ENCODE measurements at regions not wholly inside any gene's neighbourhood (a gene's known extent, or its start where the extent isn't known, plus 50 kb on each side); places are given as distances from the start of the nearest gene placed in this dataset.
"Not testable (repeated sequence)": the region's sequence is repeated elsewhere in the genome, so short reads cannot be mapped to it uniquely, and the experiment has no call there.

- DNase-seq (ENCODE audit: low spot score) = no peak
Measured at GRCh38 chr1:218494449-218494852, 149.3 kb downstream of the TGFB2 start.

GRCh38 chr1:218495931-218496330 is 150.8 kb downstream of the TGFB2 start:
- DNase-seq (ENCODE audit: low spot score) = no peak

- no peak for DNase-seq (ENCODE audit: low spot score)
Measured at GRCh38 chr1:218496561-218496960, 151.4 kb downstream of the TGFB2 start.

- no peak for DNase-seq (ENCODE audit: low spot score)
Measured at GRCh38 chr1:218498056-218498938, 153.2 kb downstream of the TGFB2 start.

- DNase-seq (ENCODE audit: low spot score) = peak; percentile 12
Measured at GRCh38 chr1:218499011-218499691, 154.0 kb downstream of the TGFB2 start.

GRCh38 chr1:218499911-218500310 is 154.8 kb downstream of the TGFB2 start:
- DNase-seq (ENCODE audit: low spot score) = no peak

GRCh38 chr1:218501161-218501560 is 156.0 kb downstream of the TGFB2 start:
- DNase-seq (ENCODE audit: low spot score) = no peak

- no peak for DNase-seq (ENCODE audit: low spot score)
Measured at GRCh38 chr1:218502383-218502782, 157.2 kb downstream of the TGFB2 start.

- no peak for DNase-seq (ENCODE audit: low spot score)
Measured at GRCh38 chr1:218503102-218503501, 158.0 kb downstream of the TGFB2 start.

- no peak for DNase-seq (ENCODE audit: low spot score)
Measured at GRCh38 chr1:218507355-218508002, 162.3 kb downstream of the TGFB2 start.

GRCh38 chr1:218510153-218510772 is 165.1 kb downstream of the TGFB2 start:
- no peak for DNase-seq (ENCODE audit: low spot score)

GRCh38 chr1:218513328-218513727 is 168.2 kb downstream of the TGFB2 start:
- no peak for DNase-seq (ENCODE audit: low spot score)

- no peak for DNase-seq (ENCODE audit: low spot score)
Measured at GRCh38 chr1:218514689-218515088, 169.6 kb downstream of the TGFB2 start.

GRCh38 chr1:218516526-218516925 is 171.4 kb downstream of the TGFB2 start:
- DNase-seq (ENCODE audit: low spot score) = no peak

GRCh38 chr1:218517459-218517858 is 172.3 kb downstream of the TGFB2 start:
- no peak for DNase-seq (ENCODE audit: low spot score)

- no peak for DNase-seq (ENCODE audit: low spot score)
Measured at GRCh38 chr1:218518216-218518740, 173.1 kb downstream of the TGFB2 start.

GRCh38 chr1:218520646-218521045 is 175.5 kb downstream of the TGFB2 start:
- DNase-seq (ENCODE audit: low spot score) = not testable (repeated sequence)

GRCh38 chr1:218521414-218522169 is 176.5 kb downstream of the TGFB2 start:
- DNase-seq (ENCODE audit: low spot score) = peak; percentile 29

- no peak for DNase-seq (ENCODE audit: low spot score)
Measured at GRCh38 chr1:218524526-218524925, 179.4 kb downstream of the TGFB2 start.

- DNase-seq (ENCODE audit: low spot score) = no peak
Measured at GRCh38 chr1:218525031-218525430, 179.9 kb downstream of the TGFB2 start.

- no peak for DNase-seq (ENCODE audit: low spot score)
Measured at GRCh38 chr1:218525451-218526197, 180.5 kb downstream of the TGFB2 start.

Measured in Ammon's horn (tissue), 1 donor.